K562 (cell line): ENCODE measurements at regions not wholly inside any gene's neighbourhood (a gene's known extent, or its start where the extent isn't known, plus 50 kb on each side); places are given as distances from the start of the nearest gene placed in this dataset.

Experiments
- ATAC-seq: fragments of 200-7000 bp; cut with Tn5 transposase; 3 replicates; pipeline ENCODE4 v1.9.1; 2020; ENCODE audit warnings: moderate library complexity
- BruUV-seq: library from RNA; stranded (reverse); fragments of 400-500 nt; replicated peaks from 2 replicates; lab custom pipeline; 2021; lab: Mats Ljungman, UMichigan
- CTCF ChIA-PET: fragments of 300-600 bp; formaldehyde crosslinking; extraction: SDS; loops from one replicate; lab custom pipeline; 2021; ENCODE audit warnings: low intra/inter-chr PET ratio; lab: Yijun Ruan, JAX
- POLR2A ChIA-PET: fragments of 300-600, 350-650 bp; sonication (Branson Sonifier 250); formaldehyde crosslinking; extraction: SDS; loops from one replicate; lab custom pipeline; 2021; ENCODE audit warnings: antibody characterized with exemption, inconsistent platforms; lab: Yijun Ruan, JAX
- DNase-seq, 4 experiments: peaks; one replicate each; pipeline versions ENCODE4 v3.0.0 to v3.0.0-alpha.2; 2011 to 2018; ENCODE audit warnings: low spot score in 3 of 4, mixed read lengths in 3 of 4; ENCODE audit errors: extremely low read depth in 1 of 4
- FAIRE-seq: peaks from 2 replicates; lab custom pipeline; 2011; peaks lifted over from hg19 to GRCh38; lab: Jason Lieb, UNC
- H2AFZ ChIP-seq: 2 replicates; pipeline ENCODE4 v1.6.0; 2011; ENCODE audit warnings: low read depth, low read length, control low read depth, inconsistent platforms
- H3K27ac ChIP-seq: fragments of 200-600 bp; 3 replicates; pipeline ENCODE4 v1.8.0; 2011; ENCODE audit warnings: low read depth, mild to moderate bottlenecking, control low read depth, inconsistent platforms, low read length, moderate library complexity, mixed read lengths; ENCODE audit errors: extremely low read depth
- H3K27me3 ChIP-seq, 2 experiments: fragments of 300-600 bp in 1 of 2; 2 replicates in 1 of 2; 3 replicates in 1 of 2; pipeline versions ENCODE4 v1.6.0 to v1.8.0; 2011; ENCODE audit warnings: inconsistent platforms in 2 of 2, low read length in 2 of 2, mild to moderate bottlenecking in 1 of 2, mixed read lengths in 1 of 2, moderate library complexity in 1 of 2; ENCODE audit not compliant: control insufficient read depth in 2 of 2, insufficient read depth in 2 of 2
- H3K36me3 ChIP-seq: fragments of 300-600 bp; 3 replicates; pipeline ENCODE4 v1.8.0; 2011; ENCODE audit warnings: mild to moderate bottlenecking, low read length, inconsistent platforms; ENCODE audit not compliant: control insufficient read depth, insufficient read depth
- H3K4me1 ChIP-seq, 2 experiments: fragments of 200-600 bp in 1 of 2; replicated peaks in 1 of 2; 2 replicates in 1 of 2; 3 replicates in 1 of 2; pipeline versions ENCODE4 v1.5.1 to v1.8.0; 2011; ENCODE audit warnings: inconsistent platforms in 2 of 2, low read length in 2 of 2, mild to moderate bottlenecking in 1 of 2, mixed read lengths in 1 of 2, moderate library complexity in 1 of 2; ENCODE audit not compliant: control insufficient read depth in 2 of 2, insufficient read depth in 2 of 2
- H3K4me2 ChIP-seq: 2 replicates; pipeline ENCODE4 v1.6.1; 2011; ENCODE audit warnings: low read length, control low read depth, inconsistent platforms, mixed read lengths; ENCODE audit not compliant: insufficient read depth
- H3K4me3 ChIP-seq: fragments of 200-600 bp; sonication (generic), shearing (Covaris generic); 2 replicates; pipeline ENCODE4 v1.5.1; 2016; ENCODE audit warnings: control low read depth, inconsistent platforms
- H3K79me2 ChIP-seq: fragments of 200-600 bp; 3 replicates; pipeline ENCODE4 v1.8.0; 2011; ENCODE audit warnings: low read length, inconsistent platforms; ENCODE audit not compliant: control insufficient read depth, insufficient read depth
- H3K9ac ChIP-seq, 2 experiments: 2 replicates each; pipeline versions ENCODE4 v1.6.0 to v1.6.1; 2011; ENCODE audit warnings: low read depth in 2 of 2, low read length in 2 of 2, control low read depth in 1 of 2, inconsistent platforms in 1 of 2, mild to moderate bottlenecking in 1 of 2, mixed read lengths in 1 of 2; ENCODE audit not compliant: insufficient read depth in 1 of 2
- H3K9me1 ChIP-seq: one replicate; pipeline ENCODE4 v1.6.0; 2011; ENCODE audit warnings: inconsistent platforms, mild to moderate bottlenecking, low read length, moderate library complexity; ENCODE audit not compliant: control insufficient read depth, insufficient read depth
- H3K9me3 ChIP-seq: replicated peaks from 2 replicates; pipeline ENCODE4 v1.5.1; 2011; ENCODE audit warnings: low read depth, low read length, inconsistent platforms; ENCODE audit not compliant: control insufficient read depth, insufficient read depth
- H4K20me1 ChIP-seq: replicated peaks from 2 replicates; pipeline ENCODE4 v1.6.1; 2011; ENCODE audit warnings: low read length, inconsistent platforms, mixed read lengths; ENCODE audit not compliant: control insufficient read depth, insufficient read depth
- CAMTA2 ChIP-seq: fragments of 250-450 bp; sonication (Bioruptor Pico); conservative IDR thresholded peaks from 2 replicates; pipeline ENCODE4 v1.5.1; 2022
- CREBBP ChIP-seq: IDR thresholded peaks from one replicate; pipeline ENCODE4 v1.6.1; 2012; ENCODE audit warnings: low read depth, mild to moderate bottlenecking, control low read depth, inconsistent platforms, low read length
- EP300 ChIP-seq: IDR thresholded peaks from 2 replicates; pipeline ENCODE4 v1.6.1; 2012; ENCODE audit warnings: low read length, improper control_type of control experiment
- HMGN3 ChIP-seq: IDR thresholded peaks from 2 replicates; pipeline ENCODE4 v1.6.1; 2011; ENCODE audit warnings: borderline replicate concordance, low read depth, mild to moderate bottlenecking, mixed read lengths, low read length; ENCODE audit not compliant: insufficient read length; ENCODE audit errors: extremely low read depth
- RFX7 ChIP-seq: fragments of 250-450 bp; sonication (Bioruptor Pico); IDR thresholded peaks from 2 replicates; pipeline ENCODE4 v1.5.1; 2021; ENCODE audit warnings: mild to moderate bottlenecking
- ZBED1 ChIP-seq: IDR thresholded peaks from 2 replicates; pipeline ENCODE4 v1.6.1; 2014
- ZBTB1 ChIP-seq: sonication (generic); formaldehyde crosslinking; IDR thresholded peaks from 2 replicates; pipeline ENCODE4 v1.8.1; 2023; ENCODE audit warnings: missing genetic modification reagents, low read depth, mild to moderate bottlenecking, borderline replicate concordance
- WGBS: fragments of 100-300 bp; shearing (Covaris generic); methylation state at CpG from one replicate; pipeline ENCODE4 v1.1.6; 2016; ENCODE audit warnings: low coverage, mixed read lengths; ENCODE audit not compliant: insufficient coverage; ENCODE audit errors: missing lambda C conversion rate; 5-methylcytosine and 5-hydroxymethylcytosine counted together
- in situ Hi-C: fragments of 300-500 bp; cut with MboI; formaldehyde crosslinking; loops from 4 replicates; pipeline ENCODE4 v1.15.0; 2018; ENCODE audit warnings: inconsistent platforms, mixed read lengths
- intact Hi-C: fragments of 100-400 bp; cut with micrococcal nuclease; formaldehyde crosslinking; loops from 2 replicates; pipeline ENCODE4 v1.14.2; 2022
- TF ChIP-seq, protein P1 (sequence below): fragments of 200-800 bp; sonication (Bioruptor generic); IDR thresholded peaks from 2 replicates; pipeline ENCODE4 v1.6.1; 2016; ENCODE audit warnings: missing genetic modification characterization, missing compliant biosample characterization

DNA sequence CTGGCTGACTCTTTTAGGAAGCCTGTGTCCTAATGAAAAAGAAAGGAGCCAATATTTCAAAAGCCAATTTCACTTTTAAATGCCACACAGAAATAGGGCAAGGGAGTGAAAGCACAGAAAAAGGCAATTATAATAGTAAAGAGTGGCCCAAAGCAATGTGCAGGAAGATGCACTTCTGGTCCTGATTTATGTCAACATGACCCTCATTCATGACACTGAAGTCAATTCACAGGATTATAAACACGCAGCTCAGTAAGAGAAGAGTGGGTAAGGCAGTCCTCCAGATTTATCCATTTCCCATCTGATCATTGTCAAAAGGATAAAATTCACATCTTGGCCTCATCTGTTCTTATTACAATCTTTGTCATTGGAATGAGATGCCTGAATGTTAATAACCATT lies 1049.7 kb upstream of the RAG2 start (continued):
- TF ChIP-seq, protein P1, sequence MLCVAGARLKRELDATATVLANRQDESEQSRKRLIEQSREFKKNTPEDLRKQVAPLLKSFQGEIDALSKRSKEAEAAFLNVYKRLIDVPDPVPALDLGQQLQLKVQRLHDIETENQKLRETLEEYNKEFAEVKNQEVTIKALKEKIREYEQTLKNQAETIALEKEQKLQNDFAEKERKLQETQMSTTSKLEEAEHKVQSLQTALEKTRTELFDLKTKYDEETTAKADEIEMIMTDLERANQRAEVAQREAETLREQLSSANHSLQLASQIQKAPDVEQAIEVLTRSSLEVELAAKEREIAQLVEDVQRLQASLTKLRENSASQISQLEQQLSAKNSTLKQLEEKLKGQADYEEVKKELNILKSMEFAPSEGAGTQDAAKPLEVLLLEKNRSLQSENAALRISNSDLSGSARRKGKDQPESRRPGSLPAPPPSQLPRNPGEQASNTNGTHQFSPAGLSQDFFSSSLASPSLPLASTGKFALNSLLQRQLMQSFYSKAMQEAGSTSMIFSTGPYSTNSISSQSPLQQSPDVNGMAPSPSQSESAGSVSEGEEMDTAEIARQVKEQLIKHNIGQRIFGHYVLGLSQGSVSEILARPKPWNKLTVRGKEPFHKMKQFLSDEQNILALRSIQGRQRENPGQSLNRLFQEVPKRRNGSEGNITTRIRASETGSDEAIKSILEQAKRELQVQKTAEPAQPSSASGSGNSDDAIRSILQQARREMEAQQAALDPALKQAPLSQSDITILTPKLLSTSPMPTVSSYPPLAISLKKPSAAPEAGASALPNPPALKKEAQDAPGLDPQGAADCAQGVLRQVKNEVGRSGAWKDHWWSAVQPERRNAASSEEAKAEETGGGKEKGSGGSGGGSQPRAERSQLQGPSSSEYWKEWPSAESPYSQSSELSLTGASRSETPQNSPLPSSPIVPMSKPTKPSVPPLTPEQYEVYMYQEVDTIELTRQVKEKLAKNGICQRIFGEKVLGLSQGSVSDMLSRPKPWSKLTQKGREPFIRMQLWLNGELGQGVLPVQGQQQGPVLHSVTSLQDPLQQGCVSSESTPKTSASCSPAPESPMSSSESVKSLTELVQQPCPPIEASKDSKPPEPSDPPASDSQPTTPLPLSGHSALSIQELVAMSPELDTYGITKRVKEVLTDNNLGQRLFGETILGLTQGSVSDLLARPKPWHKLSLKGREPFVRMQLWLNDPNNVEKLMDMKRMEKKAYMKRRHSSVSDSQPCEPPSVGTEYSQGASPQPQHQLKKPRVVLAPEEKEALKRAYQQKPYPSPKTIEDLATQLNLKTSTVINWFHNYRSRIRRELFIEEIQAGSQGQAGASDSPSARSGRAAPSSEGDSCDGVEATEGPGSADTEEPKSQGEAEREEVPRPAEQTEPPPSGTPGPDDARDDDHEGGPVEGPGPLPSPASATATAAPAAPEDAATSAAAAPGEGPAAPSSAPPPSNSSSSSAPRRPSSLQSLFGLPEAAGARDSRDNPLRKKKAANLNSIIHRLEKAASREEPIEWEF (CRISPR knock-in tag) = no peak
- TF ChIP-seq EP300 (no peak), ZBED1 (no peak), CAMTA2 (CRISPR knock-in tag) (no peak), CREBBP (no peak), ZBTB1 (CRISPR knock-in tag) (no peak)

DNA sequence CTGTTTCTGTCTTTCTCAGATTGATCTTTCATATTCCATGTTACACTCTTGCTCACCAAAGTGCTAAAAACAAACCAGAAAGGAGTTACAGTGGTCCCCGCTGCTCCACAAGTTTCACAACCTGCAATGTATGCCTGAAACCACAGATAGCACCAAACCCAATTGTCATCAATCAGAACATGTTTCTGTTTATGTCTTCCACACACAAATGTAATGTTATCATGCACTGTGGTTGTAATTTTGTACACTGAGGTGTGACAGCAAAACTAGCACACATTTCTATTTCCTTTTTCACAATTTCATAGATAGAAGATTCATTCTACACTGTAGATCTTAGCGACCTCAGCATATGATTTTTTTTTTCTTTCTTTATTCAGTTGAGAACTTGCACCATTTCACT lies 1045.9 kb upstream of the RAG2 start:
- intact Hi-C loops (no loop called here), in situ Hi-C loops (no loop called here)
- Histone ChIP-seq H3K4me2 (no peak overlapping the region), H2AFZ (no peak overlapping the region), H3K27me3 (no peaks in the 10 kb centered on the region), H3K27ac (no peak overlapping the region), H3K79me2 (no peaks in the 10 kb centered on the region), H3K9ac (no peak overlapping the region), H3K36me3 (no peaks in the 10 kb centered on the region), H3K4me3 (no peak overlapping the region), H4K20me1 (no peaks in the 10 kb centered on the region), H3K9me1 (no peaks in the 10 kb centered on the region), H3K9me3 (0 out of 2 replicates have a peak, but pooled peaks cover 2% of the 10 kb centered on the region), H3K4me1 (no peaks in the 10 kb centered on the region)
- TF ChIP-seq HMGN3 (no peak), RFX7 (CRISPR knock-in tag) (no peak)
- no peak for DNase-seq
- 0% methylated on average over 2 of the region's 2 CpGs for WGBS
- POLR2A ChIA-PET = no interaction called here
- CTCF ChIA-PET = no interaction called here
- ATAC-seq = no peak
- no peak for FAIRE-seq
- no TSS peak for BruUV-seq
